Thyroid gland (tissue), 4 donors: ENCODE measurements at regions not wholly inside any gene's neighbourhood (a gene's known extent, or its start where the extent isn't known, plus 50 kb on each side); places are given as distances from the start of the nearest gene placed in this dataset.

Source experiments
- CTCF ChIP-seq, 6 experiments: fragments of 200-600 bp in 3 of 6; fragments of 450-650 bp in 3 of 6; sonication (generic) in 3 of 6; IDR thresholded peaks; one replicate each; pipeline ENCODE4 v1.5.1; 2016 to 2019; ENCODE audit warnings: antibody characterized with exemption in 6 of 6, mild to moderate bottlenecking in 2 of 6, inconsistent platforms in 1 of 6, moderate library complexity in 1 of 6
- POLR2A ChIP-seq, 2 donors: fragments of 450-650 bp; IDR thresholded peaks; one replicate each; pipeline ENCODE4 v1.6.1; 2017; ENCODE audit warnings: antibody characterized with exemption in 2 of 2, mild to moderate bottlenecking in 2 of 2, moderate library complexity in 1 of 2

DNA sequence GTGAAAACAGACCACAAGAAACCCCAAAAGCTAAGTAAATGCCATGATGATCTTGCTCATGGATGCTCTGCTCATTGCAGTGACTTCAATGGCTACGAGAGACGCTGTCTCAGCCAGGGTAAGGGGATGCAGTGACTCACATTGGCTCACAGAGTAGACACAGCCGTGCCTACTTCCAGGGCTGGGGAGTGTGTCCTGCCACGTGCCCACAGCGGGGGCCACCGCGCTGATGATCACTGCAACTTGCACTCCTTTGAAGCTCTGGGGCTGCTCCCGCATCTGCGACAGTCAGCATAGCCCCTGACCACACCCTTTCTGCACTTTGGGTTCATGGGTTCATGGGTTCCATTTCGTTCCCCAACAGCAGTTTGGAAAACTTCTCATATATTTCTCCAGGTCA, 231.4 kb upstream of the RPL38 start:
- no peak for TF ChIP-seq CTCF (IDR thresholded peaks at IDR 0.05)
- TF ChIP-seq POLR2A (IDR thresholded peaks at IDR 0.05) = no peak
